ENCODE measurements at regions not wholly inside any gene's neighbourhood (a gene's known extent, or its start where the extent isn't known, plus 50 kb on each side); places are given as distances from the start of the nearest gene placed in this dataset.

DNA sequence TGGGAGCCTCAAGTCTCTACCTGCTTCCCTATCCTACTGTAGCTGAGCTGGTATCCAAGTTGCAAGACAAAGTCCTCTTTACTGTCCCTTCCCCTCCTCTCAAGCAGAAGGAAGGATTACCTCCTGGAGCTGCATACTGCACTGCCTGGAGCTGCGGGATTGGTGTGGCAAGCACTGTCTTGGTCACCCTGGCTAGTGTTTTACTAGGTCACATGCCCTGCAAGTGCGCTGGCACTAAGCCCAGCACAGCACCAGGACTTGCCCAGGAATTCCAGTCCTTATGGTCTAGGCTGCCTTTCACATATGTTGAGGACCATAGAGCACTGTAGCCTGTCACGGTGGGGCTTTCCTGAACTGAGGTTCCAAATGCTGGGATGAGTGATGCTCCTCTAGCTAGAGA lies 227.3 kb upstream of the ZC4H2 start:
- TF ChIP-seq POLR2A (IDR thresholded peaks at IDR 0.05), result no peak
- TF ChIP-seq, protein P1, sequence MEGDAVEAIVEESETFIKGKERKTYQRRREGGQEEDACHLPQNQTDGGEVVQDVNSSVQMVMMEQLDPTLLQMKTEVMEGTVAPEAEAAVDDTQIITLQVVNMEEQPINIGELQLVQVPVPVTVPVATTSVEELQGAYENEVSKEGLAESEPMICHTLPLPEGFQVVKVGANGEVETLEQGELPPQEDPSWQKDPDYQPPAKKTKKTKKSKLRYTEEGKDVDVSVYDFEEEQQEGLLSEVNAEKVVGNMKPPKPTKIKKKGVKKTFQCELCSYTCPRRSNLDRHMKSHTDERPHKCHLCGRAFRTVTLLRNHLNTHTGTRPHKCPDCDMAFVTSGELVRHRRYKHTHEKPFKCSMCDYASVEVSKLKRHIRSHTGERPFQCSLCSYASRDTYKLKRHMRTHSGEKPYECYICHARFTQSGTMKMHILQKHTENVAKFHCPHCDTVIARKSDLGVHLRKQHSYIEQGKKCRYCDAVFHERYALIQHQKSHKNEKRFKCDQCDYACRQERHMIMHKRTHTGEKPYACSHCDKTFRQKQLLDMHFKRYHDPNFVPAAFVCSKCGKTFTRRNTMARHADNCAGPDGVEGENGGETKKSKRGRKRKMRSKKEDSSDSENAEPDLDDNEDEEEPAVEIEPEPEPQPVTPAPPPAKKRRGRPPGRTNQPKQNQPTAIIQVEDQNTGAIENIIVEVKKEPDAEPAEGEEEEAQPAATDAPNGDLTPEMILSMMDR (IDR thresholded peaks at IDR 0.05), result no peak

Data from esophagus squamous epithelium (tissue), 4 donors.